ENCODE measurements at regions not wholly inside any gene's neighbourhood (a gene's known extent, or its start where the extent isn't known, plus 50 kb on each side); places are given as distances from the start of the nearest gene placed in this dataset.

GRCh38 chr17:71224824-71225575, 895.8 kb upstream of the SOX9 start:
- Histone ChIP-seq H3K4me2 (no peak overlapping the region), H3K79me2 (ENCODE audit: low read depth) (no peaks in the 10 kb centered on the region), H3K36me3 (ENCODE audit: low read depth) (no peaks in the 10 kb centered on the region), H3F3A (ENCODE audit: insufficient read depth, low read depth) (no peaks in the 10 kb centered on the region), H3K27me3 (ENCODE audit: insufficient read depth, low read depth) (no peaks in the 10 kb centered on the region), H2AFZ (no peak overlapping the region), H4K20me1 (ENCODE audit: insufficient read depth) (no peaks in the 10 kb centered on the region), H3K9me3 (ENCODE audit: insufficient read depth, low read depth) (no peaks in the 10 kb centered on the region), H3K27ac (no peak overlapping the region), H3K4me3 (no peak overlapping the region), H3K4me1 (replicated peaks; ENCODE audit: insufficient read depth) (no peaks in the 10 kb centered on the region), H3K9me2 (ENCODE audit: insufficient read depth) (0 out of 2 replicates have a peak, but pooled peaks cover 5% of the 10 kb centered on the region)
- POLR2A ChIA-PET (ENCODE audit: unreplicated experiment) = no interaction called here
- no peak for DNase-seq
- TF ChIP-seq EZH2 (IDR thresholded peaks at IDR 0.05; ENCODE audit: low read depth) (no peak), CTCF (conservative IDR thresholded peaks at IDR 0.05) (no peak)
- intact Hi-C loops (cut with micrococcal nuclease; ENCODE audit: unreplicated experiment) = no loop called here
- BruUV-seq (replicated peaks) = no TSS peak
- CTCF ChIA-PET = no interaction called here

- Histone ChIP-seq H3K36me3 (ENCODE audit: low read depth) (no peaks in the 10 kb centered on the region), H4K20me1 (ENCODE audit: insufficient read depth) (no peaks in the 10 kb centered on the region; the same call in 1 of the 2 replicates), H2AFZ (no peak overlapping the region), H3K27ac (no peak overlapping the region), H3K79me2 (ENCODE audit: low read depth) (no peaks in the 10 kb centered on the region), H3F3A (ENCODE audit: insufficient read depth, low read depth) (no peaks in the 10 kb centered on the region), H3K27me3 (ENCODE audit: insufficient read depth, low read depth) (no peaks in the 10 kb centered on the region), H3K4me3 (no peak overlapping the region), H3K9me2 (ENCODE audit: insufficient read depth) (0 out of 2 replicates have a peak, but pooled peaks cover 5% of the 10 kb centered on the region), H3K4me2 (no peak overlapping the region), H3K4me1 (replicated peaks; ENCODE audit: insufficient read depth) (no peaks in the 10 kb centered on the region), H3K9me3 (ENCODE audit: insufficient read depth, low read depth) (no peaks in the 10 kb centered on the region)
- no TSS peak for BruUV-seq (replicated peaks)
- TF ChIP-seq EZH2 (IDR thresholded peaks at IDR 0.05; ENCODE audit: low read depth) (no peak), CTCF (conservative IDR thresholded peaks at IDR 0.05) (no peak)
- no peak for DNase-seq
- POLR2A ChIA-PET (ENCODE audit: unreplicated experiment) = no interaction called here
- intact Hi-C loops (cut with micrococcal nuclease; ENCODE audit: unreplicated experiment) = no loop called here
- CTCF ChIA-PET = interaction anchor here (0.6 to 0.7 kb wide), 2 partner anchors 163 to 231 kb away, joined by 3 read pairs; no protein-coding TSS in a partner anchor
Measured at GRCh38 chr17:71227841-71228240, 893.0 kb upstream of the SOX9 start.

GRCh38 chr17:71229070-71229469, 891.8 kb upstream of the SOX9 start:
- ChIA-PET POLR2A (ENCODE audit: unreplicated experiment) (no interaction called here), CTCF (no interaction called here)
- no peak overlapping the region for H2AFZ ChIP-seq
- H3K4me3 ChIP-seq = no peak overlapping the region
- H3K36me3 ChIP-seq (ENCODE audit: low read depth) = no peaks in the 10 kb centered on the region
- H3F3A ChIP-seq (ENCODE audit: insufficient read depth, low read depth) = no peaks in the 10 kb centered on the region
- TF ChIP-seq EZH2 (IDR thresholded peaks at IDR 0.05; ENCODE audit: low read depth) = no peak
- TF ChIP-seq CTCF (conservative IDR thresholded peaks at IDR 0.05) = no peak
- no peaks in the 10 kb centered on the region for H3K79me2 ChIP-seq (ENCODE audit: low read depth)
- no TSS peak for BruUV-seq (replicated peaks)
- no peaks in the 10 kb centered on the region; the same call in 1 of the 2 replicates for H4K20me1 ChIP-seq (ENCODE audit: insufficient read depth)
- H3K27ac ChIP-seq = no peak overlapping the region
- no peak overlapping the region for H3K4me2 ChIP-seq
- no peaks in the 10 kb centered on the region for H3K27me3 ChIP-seq (ENCODE audit: insufficient read depth, low read depth)
- H3K4me1 ChIP-seq (replicated peaks; ENCODE audit: insufficient read depth) = no peaks in the 10 kb centered on the region
- DNase-seq = no peak
- intact Hi-C loops (cut with micrococcal nuclease; ENCODE audit: unreplicated experiment) = no loop called here
- no peaks in the 10 kb centered on the region for H3K9me3 ChIP-seq (ENCODE audit: insufficient read depth, low read depth)
- H3K9me2 ChIP-seq (ENCODE audit: insufficient read depth) = 0 out of 2 replicates have a peak, but pooled peaks cover 5% of the 10 kb centered on the region

Measured in PC-9 (cell line).